ENCODE measurements at regions not wholly inside any gene's neighbourhood (a gene's known extent, or its start where the extent isn't known, plus 50 kb on each side); places are given as distances from the start of the nearest gene placed in this dataset.

DNA sequence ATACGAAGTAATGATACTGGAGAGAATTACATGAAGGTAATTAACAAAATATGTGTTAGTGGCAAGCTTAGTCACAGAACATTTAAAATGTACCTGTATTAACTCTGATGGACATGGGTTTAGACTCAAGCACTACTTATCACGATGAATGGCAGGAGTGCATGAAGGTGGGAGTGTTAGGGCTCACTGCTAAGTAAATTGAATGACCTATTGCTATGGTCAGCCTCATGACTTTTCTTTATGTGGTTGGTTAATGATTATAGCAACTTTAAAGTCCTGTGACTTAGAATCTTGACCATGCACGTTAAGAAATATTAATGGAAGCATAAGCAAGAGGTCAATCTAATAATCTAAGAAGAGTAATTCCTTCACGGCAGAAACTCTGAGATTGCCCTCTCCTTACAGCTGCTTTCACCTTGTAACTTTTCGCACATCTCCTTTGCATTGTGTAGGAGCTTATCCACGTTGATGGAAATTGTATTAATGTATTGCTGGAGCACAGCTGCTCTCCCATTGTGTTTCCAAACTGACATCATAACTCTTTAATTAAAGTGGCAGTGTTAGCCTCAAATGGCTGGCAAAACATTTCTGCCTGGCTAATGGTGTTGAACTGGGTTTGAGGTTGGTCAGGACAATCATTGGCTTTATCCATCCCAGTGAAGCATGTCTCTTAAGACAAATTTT, 114.5 kb downstream of the RXFP2 start:
- Histone ChIP-seq H3K4me3 (ENCODE audit: low read length) (no peak overlapping the region), H3K9me3 (ENCODE audit: control insufficient read depth, insufficient read depth, low read length) (no peaks in the 10 kb centered on the region), H3K27me3 (ENCODE audit: control insufficient read depth, insufficient read depth, low read length) (no peaks in the 10 kb centered on the region), H3K27ac (ENCODE audit: low read length) (no peak overlapping the region), H3K4me1 (ENCODE audit: control insufficient read depth, insufficient read depth, low read length) (no peaks in the 10 kb centered on the region), H3K36me3 (ENCODE audit: control insufficient read depth, insufficient read depth, low read length) (no peaks in the 10 kb centered on the region)
- no CpG with 5 or more reads among the region's 6 CpGs for WGBS (ENCODE audit: insufficient coverage, insufficient read length)
- no peak for DNase-seq (ENCODE audit: low read depth, low spot score)

DNA sequence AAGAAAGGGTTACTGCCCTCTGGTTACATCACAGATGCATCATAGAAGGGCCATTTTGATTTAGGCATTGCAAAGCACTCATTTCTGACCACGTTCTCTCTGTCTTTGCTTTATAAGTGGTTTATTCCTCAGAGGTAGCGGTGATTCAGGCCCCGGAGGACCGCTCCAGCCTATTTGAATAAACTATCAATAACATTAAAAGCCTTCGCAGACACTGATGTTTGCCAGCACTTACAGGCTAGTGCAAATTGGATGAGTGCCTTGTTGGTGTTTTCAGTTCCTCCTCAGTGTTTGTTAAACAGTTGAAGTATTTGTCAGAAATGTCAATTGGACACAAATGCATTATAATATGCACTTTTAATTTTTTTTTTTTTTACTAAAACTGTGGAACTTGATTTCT, 120.2 kb downstream of the RXFP2 start:
- Histone ChIP-seq H3K27ac (ENCODE audit: low read length) (no peak overlapping the region), H3K36me3 (ENCODE audit: control insufficient read depth, insufficient read depth, low read length) (no peaks in the 10 kb centered on the region), H3K4me3 (ENCODE audit: low read length) (no peak overlapping the region), H3K27me3 (ENCODE audit: control insufficient read depth, insufficient read depth, low read length) (no peaks in the 10 kb centered on the region), H3K9me3 (ENCODE audit: control insufficient read depth, insufficient read depth, low read length) (no peaks in the 10 kb centered on the region), H3K4me1 (ENCODE audit: control insufficient read depth, insufficient read depth, low read length) (no peaks in the 10 kb centered on the region)
- no CpG with 5 or more reads among the region's 5 CpGs for WGBS (ENCODE audit: insufficient coverage, insufficient read length)
- no peak for DNase-seq (ENCODE audit: low read depth, low spot score)

DNA sequence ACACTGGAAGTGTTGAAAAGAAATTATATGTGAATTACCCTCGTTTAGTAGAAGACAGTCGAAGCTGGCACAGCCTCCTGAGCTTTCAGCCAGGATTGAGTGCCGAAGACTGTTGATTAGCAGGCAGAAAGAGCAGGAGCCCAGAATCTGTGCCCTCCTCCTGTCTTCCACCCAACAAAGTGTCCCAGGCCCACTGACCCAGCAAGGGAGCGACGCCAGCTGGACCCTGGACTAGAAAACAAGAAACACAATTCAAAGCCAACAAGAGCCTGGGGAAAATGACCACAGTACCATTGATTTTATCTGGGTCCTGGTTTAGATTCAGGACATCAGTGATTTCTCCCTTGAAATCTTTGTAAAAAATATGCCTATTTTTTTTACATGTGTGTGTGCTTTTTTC, 120.7 kb downstream of the RXFP2 start:
- no peaks in the 10 kb centered on the region for H3K9me3 ChIP-seq (ENCODE audit: control insufficient read depth, insufficient read depth, low read length)
- no peaks in the 10 kb centered on the region for H3K27me3 ChIP-seq (ENCODE audit: control insufficient read depth, insufficient read depth, low read length)
- DNase-seq (ENCODE audit: low read depth, low spot score) = no peak
- no peaks in the 10 kb centered on the region for H3K4me1 ChIP-seq (ENCODE audit: control insufficient read depth, insufficient read depth, low read length)
- no peaks in the 10 kb centered on the region for H3K36me3 ChIP-seq (ENCODE audit: control insufficient read depth, insufficient read depth, low read length)
- no peak overlapping the region for H3K27ac ChIP-seq (ENCODE audit: low read length)
- WGBS (ENCODE audit: insufficient coverage, insufficient read length) = no CpG with 5 or more reads among the region's 5 CpGs
- H3K4me3 ChIP-seq (ENCODE audit: low read length) = no peak overlapping the region

DNA sequence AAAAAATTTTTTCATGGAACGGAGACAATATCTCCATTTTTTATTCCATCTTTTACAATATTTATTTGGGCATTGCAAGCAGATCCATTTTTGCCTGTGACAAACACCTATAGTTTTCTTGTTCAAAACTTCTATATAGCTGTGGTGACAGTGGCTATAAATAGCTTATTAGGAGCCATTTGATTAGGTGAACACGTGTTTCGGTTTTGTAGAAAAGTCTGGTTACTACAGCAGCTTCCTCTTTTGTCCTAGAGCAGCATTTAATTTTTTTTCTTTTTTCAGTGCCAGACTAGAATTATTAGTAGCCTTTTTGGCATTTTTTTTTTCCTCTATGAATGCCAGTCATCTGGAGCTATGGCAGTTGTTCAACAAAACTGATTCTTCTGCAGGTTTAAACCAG, 123.5 kb downstream of the RXFP2 start:
- H3K27ac ChIP-seq (ENCODE audit: low read length) = no peak overlapping the region
- no peak overlapping the region for H3K4me3 ChIP-seq (ENCODE audit: low read length)
- no peaks in the 10 kb centered on the region for H3K27me3 ChIP-seq (ENCODE audit: control insufficient read depth, insufficient read depth, low read length)
- WGBS (ENCODE audit: insufficient coverage, insufficient read length) = no CpG with 5 or more reads among the region's 3 CpGs
- no peaks in the 10 kb centered on the region for H3K4me1 ChIP-seq (ENCODE audit: control insufficient read depth, insufficient read depth, low read length)
- no peaks in the 10 kb centered on the region for H3K9me3 ChIP-seq (ENCODE audit: control insufficient read depth, insufficient read depth, low read length)
- H3K36me3 ChIP-seq (ENCODE audit: control insufficient read depth, insufficient read depth, low read length) = no peaks in the 10 kb centered on the region
- DNase-seq (ENCODE audit: low read depth, low spot score) = no peak

DNA sequence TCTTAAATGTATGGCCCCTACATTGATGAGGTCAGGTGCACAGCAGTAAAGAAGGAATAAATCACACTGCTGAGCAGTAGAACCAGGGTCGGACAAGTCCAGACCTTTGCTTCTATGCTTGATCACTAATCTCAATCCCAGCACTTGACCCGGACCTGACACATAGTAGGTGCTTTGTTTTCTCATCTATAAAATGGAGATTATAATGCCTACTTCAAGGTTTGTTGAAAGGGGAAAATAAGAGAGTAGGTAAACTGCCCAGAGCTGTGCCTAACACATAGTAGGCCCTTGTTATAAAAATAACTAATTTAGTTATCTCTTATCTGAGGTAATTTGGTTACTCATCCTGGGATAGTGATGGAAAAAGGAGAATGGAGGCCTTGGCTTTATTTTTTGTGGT, 125.0 kb downstream of the RXFP2 start:
- no peaks in the 10 kb centered on the region for H3K27me3 ChIP-seq (ENCODE audit: control insufficient read depth, insufficient read depth, low read length)
- no peak for DNase-seq (ENCODE audit: low read depth, low spot score)
- WGBS (ENCODE audit: insufficient coverage, insufficient read length) = no CpG with 5 or more reads among the region's 2 CpGs
- H3K4me3 ChIP-seq (ENCODE audit: low read length) = no peak overlapping the region
- no peaks in the 10 kb centered on the region for H3K36me3 ChIP-seq (ENCODE audit: control insufficient read depth, insufficient read depth, low read length)
- H3K9me3 ChIP-seq (ENCODE audit: control insufficient read depth, insufficient read depth, low read length) = no peaks in the 10 kb centered on the region
- no peaks in the 10 kb centered on the region for H3K4me1 ChIP-seq (ENCODE audit: control insufficient read depth, insufficient read depth, low read length)
- no peak overlapping the region for H3K27ac ChIP-seq (ENCODE audit: low read length)

DNA sequence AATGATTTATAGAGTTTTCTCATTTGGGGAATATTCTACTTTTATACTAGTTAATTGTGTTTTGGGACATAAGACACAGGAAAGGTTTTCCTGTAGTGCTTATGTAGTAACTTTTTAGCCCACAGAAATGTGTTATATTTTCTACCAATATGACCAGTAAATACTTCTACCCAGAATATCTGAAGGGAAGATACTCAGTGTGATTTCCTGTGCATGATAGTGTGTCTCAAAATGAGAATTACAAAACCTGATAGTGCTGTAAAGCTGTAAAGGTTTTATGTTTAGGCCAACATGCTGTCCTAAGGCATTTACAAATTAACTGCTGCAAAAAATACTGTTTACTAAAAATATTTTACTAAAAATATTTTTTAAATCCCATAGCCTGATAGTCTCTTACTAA, 126.8 kb downstream of the RXFP2 start:
- H3K27ac ChIP-seq (ENCODE audit: low read length) = no peak overlapping the region
- H3K4me1 ChIP-seq (ENCODE audit: control insufficient read depth, insufficient read depth, low read length) = no peaks in the 10 kb centered on the region
- H3K27me3 ChIP-seq (ENCODE audit: control insufficient read depth, insufficient read depth, low read length) = no peaks in the 10 kb centered on the region
- no peak overlapping the region for H3K4me3 ChIP-seq (ENCODE audit: low read length)
- no peaks in the 10 kb centered on the region for H3K9me3 ChIP-seq (ENCODE audit: control insufficient read depth, insufficient read depth, low read length)
- no peak for DNase-seq (ENCODE audit: low read depth, low spot score)
- no peaks in the 10 kb centered on the region for H3K36me3 ChIP-seq (ENCODE audit: control insufficient read depth, insufficient read depth, low read length)

DNA sequence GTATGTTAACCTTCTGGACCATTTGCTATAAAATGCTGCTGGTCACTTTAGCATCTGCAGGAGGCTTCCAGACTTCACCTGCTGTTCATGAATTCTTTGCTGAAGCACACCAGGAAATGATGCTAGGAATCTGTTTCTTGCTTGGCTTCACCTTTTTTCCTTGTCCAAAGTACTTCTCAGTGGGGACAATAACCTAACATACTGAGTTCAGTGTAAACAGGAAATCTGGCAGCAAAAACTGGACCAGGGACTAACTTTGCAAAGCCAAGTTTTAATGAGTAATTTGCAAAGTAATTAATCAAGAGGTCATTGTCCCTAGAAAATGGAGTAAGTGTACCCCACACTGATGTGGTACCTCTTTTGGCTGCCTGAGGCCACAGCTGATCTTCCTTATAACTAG, 128.4 kb downstream of the RXFP2 start:
- Histone ChIP-seq H3K4me3 (ENCODE audit: low read length) (no peak overlapping the region), H3K9me3 (ENCODE audit: control insufficient read depth, insufficient read depth, low read length) (no peaks in the 10 kb centered on the region), H3K4me1 (ENCODE audit: control insufficient read depth, insufficient read depth, low read length) (no peaks in the 10 kb centered on the region), H3K36me3 (ENCODE audit: control insufficient read depth, insufficient read depth, low read length) (no peaks in the 10 kb centered on the region), H3K27ac (ENCODE audit: low read length) (no peak overlapping the region), H3K27me3 (ENCODE audit: control insufficient read depth, insufficient read depth, low read length) (no peaks in the 10 kb centered on the region)
- no peak for DNase-seq (ENCODE audit: low read depth, low spot score)

DNA sequence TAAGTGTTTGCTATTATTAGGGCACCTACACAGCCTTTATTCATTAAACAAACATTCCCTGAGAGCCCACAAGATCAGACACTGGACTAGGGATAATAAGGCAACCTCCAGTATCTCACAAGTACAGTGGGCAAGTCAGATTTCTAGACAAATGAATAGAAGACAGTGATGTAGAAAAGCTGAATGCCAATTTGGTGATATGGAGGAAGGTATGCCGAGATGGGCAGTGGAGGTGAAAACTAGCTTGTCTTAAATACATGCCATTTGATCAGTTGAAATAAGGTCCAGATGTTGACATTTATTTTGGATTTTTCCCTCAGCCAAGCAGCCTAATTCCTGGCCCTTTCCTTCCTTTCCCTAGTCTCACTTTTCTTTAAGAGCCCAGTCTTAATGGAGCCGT, 130.3 kb downstream of the RXFP2 start:
- no peaks in the 10 kb centered on the region for H3K4me1 ChIP-seq (ENCODE audit: control insufficient read depth, insufficient read depth, low read length)
- H3K27me3 ChIP-seq (ENCODE audit: control insufficient read depth, insufficient read depth, low read length) = no peaks in the 10 kb centered on the region
- WGBS (ENCODE audit: insufficient coverage, insufficient read length) = no CpG with 5 or more reads among the region's 2 CpGs
- no peak overlapping the region for H3K27ac ChIP-seq (ENCODE audit: low read length)
- H3K9me3 ChIP-seq (ENCODE audit: control insufficient read depth, insufficient read depth, low read length) = no peaks in the 10 kb centered on the region
- no peaks in the 10 kb centered on the region for H3K36me3 ChIP-seq (ENCODE audit: control insufficient read depth, insufficient read depth, low read length)
- DNase-seq (ENCODE audit: low read depth, low spot score) = no peak
- no peak overlapping the region for H3K4me3 ChIP-seq (ENCODE audit: low read length)

DNA sequence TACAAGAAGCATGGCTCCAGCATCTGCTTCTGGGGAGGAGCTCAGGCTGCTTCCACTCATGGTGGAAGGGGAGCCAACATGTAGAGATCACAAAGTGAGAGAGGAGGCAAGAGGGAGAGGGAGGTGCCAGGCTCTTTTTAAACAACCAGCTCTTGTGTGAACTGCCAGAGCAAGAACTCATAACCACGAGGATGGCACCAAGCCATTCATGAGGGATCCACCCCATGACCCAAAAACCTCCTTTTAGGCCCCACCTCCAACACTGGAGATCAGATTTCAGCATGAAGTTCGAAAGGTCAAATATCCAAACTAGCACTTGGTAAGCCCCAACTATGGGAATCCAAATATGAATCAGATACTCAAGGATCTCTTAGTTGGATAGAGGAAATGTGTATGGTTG, 131.2 kb downstream of the RXFP2 start:
- no CpG with 5 or more reads among the region's 2 CpGs for WGBS (ENCODE audit: insufficient coverage, insufficient read length)
- DNase-seq (ENCODE audit: low read depth, low spot score) = no peak
- Histone ChIP-seq H3K4me3 (ENCODE audit: low read length) (no peak overlapping the region), H3K27ac (ENCODE audit: low read length) (no peak overlapping the region), H3K36me3 (ENCODE audit: control insufficient read depth, insufficient read depth, low read length) (no peaks in the 10 kb centered on the region), H3K9me3 (ENCODE audit: control insufficient read depth, insufficient read depth, low read length) (no peaks in the 10 kb centered on the region), H3K4me1 (ENCODE audit: control insufficient read depth, insufficient read depth, low read length) (no peaks in the 10 kb centered on the region), H3K27me3 (ENCODE audit: control insufficient read depth, insufficient read depth, low read length) (no peaks in the 10 kb centered on the region)

DNA sequence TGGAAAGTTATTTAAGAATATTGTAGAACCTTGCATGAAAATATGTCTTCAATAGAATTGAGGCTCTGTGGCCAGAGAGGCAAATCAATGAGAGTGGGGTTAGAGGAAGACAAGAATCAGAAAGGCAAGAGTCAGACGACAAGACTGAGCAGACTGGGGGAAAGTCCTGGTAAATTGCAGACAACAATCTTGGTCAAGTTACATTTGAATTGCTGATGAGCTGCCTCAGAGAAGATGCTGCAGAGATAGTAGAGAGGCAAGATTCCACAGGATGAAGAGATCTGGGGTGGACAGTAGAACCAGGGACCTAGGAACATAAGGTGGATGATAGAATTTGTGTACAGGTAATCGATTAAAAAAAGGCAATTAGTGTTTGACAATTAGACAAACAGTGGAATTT, 133.8 kb downstream of the RXFP2 start:
- DNase-seq (ENCODE audit: low read depth, low spot score) = no peak
- no CpG with 5 or more reads among the region's 2 CpGs for WGBS (ENCODE audit: insufficient coverage, insufficient read length)
- no peak overlapping the region for H3K27ac ChIP-seq (ENCODE audit: low read length)
- H3K4me3 ChIP-seq (ENCODE audit: low read length) = no peak overlapping the region
- no peaks in the 10 kb centered on the region for H3K9me3 ChIP-seq (ENCODE audit: control insufficient read depth, insufficient read depth, low read length)
- H3K27me3 ChIP-seq (ENCODE audit: control insufficient read depth, insufficient read depth, low read length) = no peaks in the 10 kb centered on the region
- no peaks in the 10 kb centered on the region for H3K4me1 ChIP-seq (ENCODE audit: control insufficient read depth, insufficient read depth, low read length)
- H3K36me3 ChIP-seq (ENCODE audit: control insufficient read depth, insufficient read depth, low read length) = no peaks in the 10 kb centered on the region

DNA sequence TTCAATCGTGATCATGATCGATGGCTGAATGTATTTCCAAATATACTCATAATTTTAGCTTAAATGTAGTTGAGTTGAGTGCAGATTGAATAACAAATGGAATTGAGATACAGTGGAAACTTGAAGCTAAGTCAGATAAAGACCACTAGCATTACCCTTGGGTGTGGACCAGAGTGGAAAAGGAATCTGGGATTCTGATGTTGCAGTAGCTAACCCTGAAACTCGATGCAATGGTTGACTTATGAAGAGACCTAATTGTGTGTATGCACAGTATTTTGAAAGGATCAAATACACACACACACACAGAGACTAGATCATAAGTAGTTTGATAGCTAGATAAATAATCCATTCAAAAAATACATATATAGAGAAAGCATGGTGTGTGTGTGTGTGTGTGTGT, 135.8 kb downstream of the RXFP2 start:
- H3K4me1 ChIP-seq (ENCODE audit: control insufficient read depth, insufficient read depth, low read length) = no peaks in the 10 kb centered on the region
- no peaks in the 10 kb centered on the region for H3K36me3 ChIP-seq (ENCODE audit: control insufficient read depth, insufficient read depth, low read length)
- no peak overlapping the region for H3K27ac ChIP-seq (ENCODE audit: low read length)
- H3K27me3 ChIP-seq (ENCODE audit: control insufficient read depth, insufficient read depth, low read length) = no peaks in the 10 kb centered on the region
- no peak overlapping the region for H3K4me3 ChIP-seq (ENCODE audit: low read length)
- no peak for DNase-seq (ENCODE audit: low read depth, low spot score)
- WGBS (ENCODE audit: insufficient coverage, insufficient read length) = no CpG with 5 or more reads among the region's 3 CpGs
- no peaks in the 10 kb centered on the region for H3K9me3 ChIP-seq (ENCODE audit: control insufficient read depth, insufficient read depth, low read length)

Data from iPS DF 6.9 (cell line).